Loucy (cell line): ENCODE measurements at regions not wholly inside any gene's neighbourhood (a gene's known extent, or its start where the extent isn't known, plus 50 kb on each side); places are given as distances from the start of the nearest gene placed in this dataset.

Source experiments
- EZH2phosphoT487 ChIP-seq: fragments of 200-600 bp; IDR thresholded peaks from 2 replicates; pipeline ENCODE4 v1.6.1; 2018; ENCODE audit warnings: antibody characterized with exemption, mild to moderate bottlenecking, moderate library complexity, borderline replicate concordance
- TF ChIP-seq, protein P1 (sequence below): fragments of 200-600 bp; sonication (generic); conservative IDR thresholded peaks from 2 replicates; pipeline ENCODE4 v1.5.1; 2014; ENCODE audit warnings: mild to moderate bottlenecking, antibody characterized with exemption, low read length

DNA sequence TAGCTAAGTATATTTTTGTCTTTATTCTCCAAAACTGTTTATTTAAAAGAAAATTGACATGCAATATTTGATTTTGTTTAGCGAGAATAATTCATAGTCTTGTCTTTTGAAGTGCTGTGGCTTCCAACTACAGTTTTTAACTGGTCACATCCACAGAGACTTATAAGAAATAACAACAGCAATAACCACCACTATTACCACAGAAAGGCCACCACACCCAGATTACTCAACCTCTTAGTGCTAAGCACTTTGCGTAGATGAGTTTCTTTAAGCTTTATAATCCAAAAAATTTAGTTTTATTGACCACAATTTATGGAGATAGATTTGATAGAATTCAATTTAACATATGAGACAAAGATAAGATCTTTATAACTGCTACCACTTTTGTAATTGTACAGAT lies 468.4 kb upstream of the UBE2E2 start:
- TF ChIP-seq, protein P1, sequence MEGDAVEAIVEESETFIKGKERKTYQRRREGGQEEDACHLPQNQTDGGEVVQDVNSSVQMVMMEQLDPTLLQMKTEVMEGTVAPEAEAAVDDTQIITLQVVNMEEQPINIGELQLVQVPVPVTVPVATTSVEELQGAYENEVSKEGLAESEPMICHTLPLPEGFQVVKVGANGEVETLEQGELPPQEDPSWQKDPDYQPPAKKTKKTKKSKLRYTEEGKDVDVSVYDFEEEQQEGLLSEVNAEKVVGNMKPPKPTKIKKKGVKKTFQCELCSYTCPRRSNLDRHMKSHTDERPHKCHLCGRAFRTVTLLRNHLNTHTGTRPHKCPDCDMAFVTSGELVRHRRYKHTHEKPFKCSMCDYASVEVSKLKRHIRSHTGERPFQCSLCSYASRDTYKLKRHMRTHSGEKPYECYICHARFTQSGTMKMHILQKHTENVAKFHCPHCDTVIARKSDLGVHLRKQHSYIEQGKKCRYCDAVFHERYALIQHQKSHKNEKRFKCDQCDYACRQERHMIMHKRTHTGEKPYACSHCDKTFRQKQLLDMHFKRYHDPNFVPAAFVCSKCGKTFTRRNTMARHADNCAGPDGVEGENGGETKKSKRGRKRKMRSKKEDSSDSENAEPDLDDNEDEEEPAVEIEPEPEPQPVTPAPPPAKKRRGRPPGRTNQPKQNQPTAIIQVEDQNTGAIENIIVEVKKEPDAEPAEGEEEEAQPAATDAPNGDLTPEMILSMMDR = no peak
- no peak for TF ChIP-seq EZH2phosphoT487
